GM18858 (cell line): ENCODE measurements at regions not wholly inside any gene's neighbourhood (a gene's known extent, or its start where the extent isn't known, plus 50 kb on each side); places are given as distances from the start of the nearest gene placed in this dataset.

Experiments
- ATAC-seq: cut with Tn5 transposase; IDR thresholded peaks from one replicate; pipeline ENCODE4 v1.9.1; 2021; ENCODE audit not compliant: unreplicated experiment

DNA sequence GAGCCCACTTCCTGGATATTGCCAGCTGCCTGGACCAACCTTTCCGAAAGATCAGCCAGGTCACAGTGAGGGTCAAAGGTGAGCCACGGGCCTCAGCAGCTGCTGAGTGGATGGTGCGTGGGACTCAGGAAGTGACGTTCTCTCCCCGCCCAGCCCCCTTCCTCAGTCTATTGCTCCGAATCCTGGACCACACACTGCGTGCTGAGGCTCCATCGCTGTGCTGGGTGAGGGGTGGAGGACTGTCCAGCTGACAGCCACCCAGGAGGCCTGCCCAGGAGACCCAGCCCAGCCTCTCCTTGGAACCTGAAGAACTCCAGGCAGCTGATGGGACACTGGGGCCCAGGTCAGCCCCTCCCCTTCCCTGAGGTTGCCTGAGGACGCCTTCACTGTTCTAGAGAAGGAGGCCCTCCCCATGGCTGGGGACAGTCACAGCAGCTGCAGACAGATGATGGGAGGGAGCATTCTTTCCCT, 94.4 kb upstream of the CD93 start:
- ATAC-seq = no peak

- no peak for ATAC-seq
Observed at GRCh38 chr20:23179766-23180403, 93.8 kb upstream of the CD93 start.

- ATAC-seq = no peak
Observed at GRCh38 chr20:23178806-23179205, 92.7 kb upstream of the CD93 start.

DNA sequence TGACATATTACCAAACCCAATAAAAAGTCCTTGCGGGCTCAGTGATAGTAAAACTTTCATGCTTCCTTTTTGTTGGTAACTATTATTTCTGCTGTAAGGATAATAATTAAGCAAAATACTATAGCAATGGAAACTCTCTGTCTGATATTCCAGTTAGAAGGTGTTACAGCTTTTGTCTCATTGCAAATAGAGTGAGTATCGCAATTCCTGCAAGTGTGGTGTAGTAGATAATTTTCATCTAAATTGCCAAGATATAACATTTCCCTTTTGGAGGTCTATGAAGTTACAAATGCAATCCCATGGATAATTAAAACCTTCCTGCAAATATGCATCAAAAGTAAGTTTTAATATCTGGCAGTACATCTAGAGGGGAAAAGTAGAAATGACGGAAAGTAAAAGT, 88.7 kb upstream of the CD93 start:
- ATAC-seq = no peak

DNA sequence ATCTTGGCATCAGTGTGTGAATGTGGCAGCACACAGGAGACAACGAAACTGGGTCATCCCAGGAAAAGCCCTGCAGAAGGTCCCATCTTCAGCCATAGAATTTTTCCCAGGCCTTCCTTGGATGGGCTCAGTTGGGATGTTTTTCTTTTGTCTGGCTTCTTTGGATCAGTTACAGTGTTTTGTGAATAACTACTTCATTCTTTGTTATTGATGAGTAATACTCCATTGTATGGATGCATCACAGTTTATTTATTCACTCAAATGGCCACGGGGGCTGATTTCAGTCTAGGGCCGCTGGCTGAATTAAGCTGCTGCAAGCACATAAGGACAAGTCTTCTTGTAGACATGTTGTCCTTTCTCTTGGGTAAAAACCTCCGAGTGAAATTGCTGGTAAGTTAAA, 81.3 kb upstream of the CD93 start:
- no peak for ATAC-seq

DNA sequence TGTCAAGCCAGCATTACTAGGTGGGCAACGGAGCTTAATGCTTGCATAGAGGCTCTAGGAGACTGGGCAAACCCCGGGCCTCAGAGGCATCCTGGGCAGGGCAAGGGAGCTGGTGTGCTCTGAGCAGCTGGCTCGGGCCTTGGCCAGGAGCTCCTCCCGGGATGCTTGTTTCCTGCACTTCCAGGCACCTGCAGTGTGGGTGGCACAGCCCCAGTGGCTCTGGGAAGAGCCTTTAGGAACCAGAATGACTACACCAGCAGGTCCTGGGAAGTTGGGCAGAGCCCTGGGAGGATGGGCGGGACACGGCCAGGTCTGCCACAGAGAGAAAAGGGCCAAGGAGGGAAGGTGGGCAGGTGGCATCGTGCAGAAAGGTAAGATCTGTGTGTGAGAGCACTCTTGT, 80.4 kb upstream of the CD93 start:
- ATAC-seq = no peak

GRCh38 chr20:23165964-23166363, 79.8 kb upstream of the CD93 start:
- no peak for ATAC-seq

DNA sequence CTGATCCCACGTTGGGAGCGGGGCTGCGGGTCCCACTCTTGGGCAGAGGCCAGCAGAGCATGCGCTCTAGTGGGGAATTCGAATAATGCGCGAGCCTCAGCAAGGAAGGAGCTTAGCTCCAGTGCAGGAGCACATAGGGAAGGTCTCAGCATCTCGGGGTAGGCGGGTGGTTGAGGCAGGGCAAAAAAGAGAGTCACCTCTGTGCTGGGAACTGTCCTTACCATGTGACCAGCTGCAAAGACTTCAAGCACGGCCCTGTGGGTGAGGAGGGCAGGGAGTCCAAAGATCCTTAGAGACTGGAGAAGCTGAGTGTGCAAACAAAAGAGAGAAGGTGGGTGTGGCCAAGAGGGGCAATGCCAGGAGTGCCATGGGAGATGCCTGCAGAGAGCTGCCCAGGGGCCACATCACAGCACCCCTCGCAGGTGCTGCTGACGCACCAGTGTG, 79.2 kb upstream of the CD93 start:
- ATAC-seq = no peak

- no peak for ATAC-seq
Observed at GRCh38 chr20:23164176-23164601, 78.1 kb upstream of the CD93 start.

- ATAC-seq = no peak
Observed at GRCh38 chr20:23163562-23163961, 77.4 kb upstream of the CD93 start.

DNA sequence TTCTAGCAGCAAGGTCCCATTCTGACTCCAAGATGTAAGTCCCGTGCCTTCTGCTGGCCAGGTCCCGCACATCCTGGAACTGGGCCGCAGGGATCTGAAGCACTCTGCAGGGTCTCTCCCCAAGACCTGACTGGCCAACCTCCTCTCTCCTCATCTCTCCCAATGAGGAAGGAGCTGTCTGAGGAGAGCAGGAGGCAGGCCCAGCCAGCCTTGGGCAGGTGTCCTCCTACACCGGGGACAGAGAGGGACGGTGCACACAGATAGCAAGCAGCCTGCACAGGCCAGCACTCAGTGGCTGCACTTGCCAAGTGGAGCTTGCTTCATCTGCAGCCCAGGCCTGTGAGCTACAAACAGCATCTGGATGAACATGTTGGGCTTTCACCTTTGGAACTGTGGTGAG, 76.8 kb upstream of the CD93 start:
- ATAC-seq = no peak

DNA sequence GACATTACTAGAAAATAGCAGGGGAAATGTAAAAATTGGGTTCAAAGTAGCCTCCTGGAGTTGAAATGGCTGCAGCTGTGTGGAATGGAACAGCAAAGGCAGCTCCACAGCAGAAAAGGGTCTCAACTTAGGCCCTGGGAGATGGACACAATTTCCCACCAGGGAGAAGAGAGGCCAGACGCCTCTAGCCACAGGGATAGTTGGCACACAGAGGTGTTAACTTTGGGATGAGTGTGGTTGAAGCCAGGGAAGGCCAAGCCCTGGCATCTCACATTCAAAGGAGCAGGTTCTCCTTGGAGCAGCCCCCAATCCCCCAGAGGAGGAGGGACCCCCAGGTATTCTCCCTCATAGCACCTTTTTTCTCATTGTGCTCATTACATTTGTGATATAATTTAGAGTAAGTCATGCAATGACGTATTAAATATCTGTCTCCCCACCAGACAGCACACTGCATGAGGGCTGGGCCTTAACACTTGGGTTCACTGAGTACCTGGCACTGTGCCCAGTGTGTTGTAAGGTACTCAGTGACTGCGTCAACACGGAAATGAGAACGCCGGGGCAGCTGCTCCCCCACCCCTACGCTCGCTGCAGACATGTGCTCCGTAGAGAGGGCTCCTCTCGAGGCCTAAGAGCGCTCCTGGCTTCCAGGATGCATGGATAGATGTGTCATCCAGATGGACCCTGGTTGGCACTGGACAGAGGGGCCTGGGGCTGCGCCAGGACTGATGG, 76.0 kb upstream of the CD93 start:
- ATAC-seq = no peak

DNA sequence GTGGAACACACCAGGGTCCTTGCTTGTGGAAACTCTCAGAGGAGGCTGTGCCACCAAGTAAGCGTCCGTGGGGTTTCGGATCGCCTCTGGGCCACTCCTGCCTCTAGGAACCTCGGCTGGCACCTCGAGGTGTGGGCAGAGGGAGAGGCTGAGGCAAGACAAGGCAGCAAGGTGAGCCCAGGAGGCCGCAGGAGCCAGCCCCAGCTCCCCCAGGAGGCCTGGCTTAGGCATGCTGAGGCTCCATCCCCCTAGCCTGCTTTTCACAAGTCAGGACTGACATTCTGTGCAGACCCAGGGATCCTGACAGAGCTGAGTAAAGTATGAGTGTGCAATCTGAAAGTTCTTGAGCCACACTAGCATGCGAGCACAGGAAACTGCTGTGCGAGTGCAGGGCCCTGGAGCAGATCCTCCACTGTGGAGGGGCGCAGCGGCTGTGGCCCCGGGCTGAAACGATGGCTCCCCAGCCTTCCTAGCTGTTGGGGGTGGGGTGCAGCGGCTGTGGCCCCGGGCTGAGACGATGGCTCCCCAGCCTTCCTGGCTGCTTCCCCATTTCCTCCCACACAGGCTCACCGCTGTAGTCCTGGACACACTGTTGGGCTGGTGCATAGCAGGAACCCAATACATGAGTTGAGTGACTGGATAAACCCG, 75.2 kb upstream of the CD93 start:
- ATAC-seq = no peak

- ATAC-seq = no peak
Observed at GRCh38 chr20:23160536-23161243, 74.6 kb upstream of the CD93 start.

GRCh38 chr20:23159947-23160318, 73.8 kb upstream of the CD93 start:
- ATAC-seq = no peak

- ATAC-seq = no peak
Observed at GRCh38 chr20:23159256-23159946, 73.3 kb upstream of the CD93 start.

DNA sequence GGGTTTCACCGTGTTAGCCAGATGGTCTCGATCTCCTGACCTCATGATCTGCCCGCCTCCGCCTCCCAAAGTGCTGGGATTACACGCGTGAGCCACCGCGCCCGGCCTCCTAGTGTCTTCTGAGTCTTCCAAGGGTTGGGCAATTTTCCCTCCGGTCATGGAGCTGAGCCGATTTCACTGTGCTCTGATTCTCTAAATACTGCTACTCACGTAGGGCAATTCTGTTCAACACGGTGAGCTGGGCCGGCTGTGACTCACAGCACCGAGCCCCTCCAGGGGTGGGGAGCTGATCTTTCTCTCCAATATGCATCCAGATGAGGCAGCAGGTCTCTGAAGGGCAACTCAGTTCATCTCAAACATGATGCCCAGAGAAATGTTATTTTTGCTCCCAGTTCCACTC, 71.6 kb upstream of the CD93 start:
- no peak for ATAC-seq

GRCh38 chr20:23156842-23157423, 70.8 kb upstream of the CD93 start:
- ATAC-seq = no peak

- no peak for ATAC-seq
Observed at GRCh38 chr20:23156170-23156841, 70.2 kb upstream of the CD93 start.

GRCh38 chr20:23155141-23155590, 69.0 kb upstream of the CD93 start:
- no peak for ATAC-seq
